HL-60 (cell line): ENCODE measurements at regions not wholly inside any gene's neighbourhood (a gene's known extent, or its start where the extent isn't known, plus 50 kb on each side); places are given as distances from the start of the nearest gene placed in this dataset.

ENCODE experiments used
- CTCF ChIP-seq: IDR thresholded peaks from one replicate; pipeline ENCODE4 v1.5.1; 2011; ENCODE audit warnings: low read length, control low read depth, inconsistent platforms; ENCODE audit not compliant: insufficient read depth
- GABPA ChIP-seq: IDR thresholded peaks from 2 replicates; pipeline ENCODE4 v1.6.1; 2012; ENCODE audit warnings: low read depth
- POLR2AphosphoS5 ChIP-seq: IDR thresholded peaks from 2 replicates; pipeline ENCODE4 v1.6.1; 2012; ENCODE audit warnings: low read depth
- REST ChIP-seq: IDR thresholded peaks from 2 replicates; pipeline ENCODE4 v1.6.1; 2012; ENCODE audit warnings: low read depth; ENCODE audit not compliant: insufficient replicate concordance
- SPI1 ChIP-seq: IDR thresholded peaks from 2 replicates; pipeline ENCODE4 v1.6.1; 2012; ENCODE audit warnings: low read depth, mild to moderate bottlenecking, borderline replicate concordance

GRCh38 chr7:46775776-46776175 lies 806.1 kb downstream of the TNS3 start:
- no peak for TF ChIP-seq CTCF
- TF ChIP-seq GABPA: no peak
- no peak for TF ChIP-seq POLR2AphosphoS5
- TF ChIP-seq REST: no peak
- no peak for TF ChIP-seq SPI1
